ENCODE measurements at regions not wholly inside any gene's neighbourhood (a gene's known extent, or its start where the extent isn't known, plus 50 kb on each side); places are given as distances from the start of the nearest gene placed in this dataset.
"Not testable (repeated sequence)": the region's sequence is repeated elsewhere in the genome, so short reads cannot be mapped to it uniquely, and the experiment has no call there.

DNA sequence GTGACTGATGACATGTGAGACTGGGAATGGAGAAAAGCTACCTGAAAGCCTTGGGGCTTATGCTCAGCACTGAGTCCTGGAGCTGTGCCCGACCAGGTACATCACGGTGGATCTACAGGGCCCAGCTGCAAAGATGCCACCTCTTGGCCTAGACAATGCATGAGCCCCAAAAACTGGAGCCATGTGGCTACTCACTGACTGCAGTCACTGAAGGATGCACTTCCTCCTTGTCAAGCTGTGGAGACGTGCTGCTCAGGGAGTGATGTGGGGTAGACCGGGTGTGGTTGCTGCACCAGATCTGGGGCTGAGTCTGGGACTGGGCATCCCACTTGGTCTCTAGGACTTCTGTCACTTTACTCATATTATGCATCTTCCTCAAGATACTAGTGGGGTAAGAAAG is 55.8 kb upstream of the FCGR1A start:
- not testable (repeated sequence) for H3K4me1 ChIP-seq (ENCODE audit: control insufficient read depth in 2 of 2, insufficient read depth in 2 of 2, low read length in 1 of 2); H3K36me3 ChIP-seq (ENCODE audit: control insufficient read depth in 2 of 2, insufficient read depth in 2 of 2, low read length in 1 of 2); H3K27me3 ChIP-seq (ENCODE audit: control insufficient read depth in 1 of 2, insufficient read depth in 2 of 2, low read length in 2 of 2); H3K9me3 ChIP-seq (ENCODE audit: control insufficient read depth in 2 of 2, insufficient read depth in 1 of 2, low read depth in 1 of 2, low read length in 1 of 2); H3K27ac ChIP-seq (ENCODE audit: low read depth in 2 of 2, low read length in 1 of 2); H3K4me3 ChIP-seq (ENCODE audit: low read depth in 1 of 2, low read length in 2 of 2)
- 79 to 81% methylated on average over 4 of the region's 4 CpGs for WGBS, 2 donors

- H3K9me3 ChIP-seq (ENCODE audit: control insufficient read depth in 2 of 2, insufficient read depth in 1 of 2, low read depth in 1 of 2, low read length in 1 of 2); H3K4me3 ChIP-seq (ENCODE audit: low read depth in 1 of 2, low read length in 2 of 2); H3K27ac ChIP-seq (ENCODE audit: low read depth in 2 of 2, low read length in 1 of 2); H3K36me3 ChIP-seq (ENCODE audit: control insufficient read depth in 2 of 2, insufficient read depth in 2 of 2, low read length in 1 of 2); H3K27me3 ChIP-seq (ENCODE audit: control insufficient read depth in 1 of 2, insufficient read depth in 2 of 2, low read length in 2 of 2); H3K4me1 ChIP-seq (ENCODE audit: control insufficient read depth in 2 of 2, insufficient read depth in 2 of 2, low read length in 1 of 2): not testable (repeated sequence)
- no CpG with 5 or more reads among the region's 3 CpGs for WGBS, 2 donors
Observed at GRCh38 chr1:149728598-149728997, 53.9 kb upstream of the FCGR1A start.
